Astrocyte (in vitro differentiated cells and primary cell): ENCODE measurements at regions not wholly inside any gene's neighbourhood (a gene's known extent, or its start where the extent isn't known, plus 50 kb on each side); places are given as distances from the start of the nearest gene placed in this dataset.

Source experiments
- EZH2 ChIP-seq: IDR thresholded peaks from 2 replicates; pipeline ENCODE4 v1.6.1; 2012; ENCODE audit warnings: mild to moderate bottlenecking, low read length, inconsistent platforms; ENCODE audit not compliant: insufficient read depth
- TF ChIP-seq, protein P1 (sequence below): IDR thresholded peaks from 2 replicates; pipeline ENCODE4 v1.5.1; 2011; ENCODE audit warnings: low read depth, mild to moderate bottlenecking, inconsistent platforms, low read length, moderate library complexity; ENCODE audit not compliant: insufficient read depth

DNA sequence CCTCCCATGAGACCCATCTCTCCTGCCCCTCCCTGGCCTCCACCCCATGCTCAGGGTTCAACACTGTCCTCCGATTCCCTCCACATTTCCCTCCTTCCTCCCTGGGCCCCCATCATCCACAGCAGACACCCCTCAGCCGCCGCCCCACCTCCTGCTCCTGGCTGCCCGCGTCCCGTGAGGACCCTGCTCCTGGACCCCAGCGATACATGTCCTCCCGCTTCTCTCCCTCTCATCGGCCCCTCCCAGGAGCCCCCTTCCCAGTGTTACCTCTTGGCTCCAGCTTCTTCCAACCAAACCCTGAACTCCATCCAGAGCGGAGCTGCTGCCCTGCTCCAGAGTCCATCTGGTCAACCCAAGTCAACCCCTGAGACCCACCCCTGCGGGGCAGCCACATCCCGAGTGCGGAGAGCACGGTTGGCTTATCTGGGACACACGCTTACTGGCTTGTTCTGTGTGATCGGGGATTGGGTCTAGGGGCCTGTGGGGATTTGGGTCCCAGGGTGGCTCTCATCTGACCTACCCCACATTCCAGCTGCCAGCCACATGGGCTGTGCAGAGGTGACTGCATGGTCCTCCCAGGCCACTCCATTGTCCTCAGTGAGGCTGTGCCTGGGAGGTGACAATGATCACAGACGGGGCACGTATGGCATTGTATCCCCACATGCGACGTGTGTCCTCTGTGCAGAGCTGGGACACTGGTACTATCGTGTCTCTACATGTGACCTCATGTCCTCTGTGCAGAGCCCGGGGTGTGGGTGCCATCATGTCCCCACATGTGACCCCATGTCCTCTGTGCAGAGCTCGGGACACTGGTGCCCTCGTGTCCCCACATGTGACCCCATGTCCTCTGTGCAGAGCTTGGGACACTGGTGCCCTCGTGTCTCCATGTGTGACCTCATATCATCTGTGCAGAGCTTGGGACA, 333.6 kb downstream of the ADGRD1 start:
- TF ChIP-seq, protein P1, sequence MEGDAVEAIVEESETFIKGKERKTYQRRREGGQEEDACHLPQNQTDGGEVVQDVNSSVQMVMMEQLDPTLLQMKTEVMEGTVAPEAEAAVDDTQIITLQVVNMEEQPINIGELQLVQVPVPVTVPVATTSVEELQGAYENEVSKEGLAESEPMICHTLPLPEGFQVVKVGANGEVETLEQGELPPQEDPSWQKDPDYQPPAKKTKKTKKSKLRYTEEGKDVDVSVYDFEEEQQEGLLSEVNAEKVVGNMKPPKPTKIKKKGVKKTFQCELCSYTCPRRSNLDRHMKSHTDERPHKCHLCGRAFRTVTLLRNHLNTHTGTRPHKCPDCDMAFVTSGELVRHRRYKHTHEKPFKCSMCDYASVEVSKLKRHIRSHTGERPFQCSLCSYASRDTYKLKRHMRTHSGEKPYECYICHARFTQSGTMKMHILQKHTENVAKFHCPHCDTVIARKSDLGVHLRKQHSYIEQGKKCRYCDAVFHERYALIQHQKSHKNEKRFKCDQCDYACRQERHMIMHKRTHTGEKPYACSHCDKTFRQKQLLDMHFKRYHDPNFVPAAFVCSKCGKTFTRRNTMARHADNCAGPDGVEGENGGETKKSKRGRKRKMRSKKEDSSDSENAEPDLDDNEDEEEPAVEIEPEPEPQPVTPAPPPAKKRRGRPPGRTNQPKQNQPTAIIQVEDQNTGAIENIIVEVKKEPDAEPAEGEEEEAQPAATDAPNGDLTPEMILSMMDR = no peak
- TF ChIP-seq EZH2 = no peak
